BJ (cell line): ENCODE measurements at regions not wholly inside any gene's neighbourhood (a gene's known extent, or its start where the extent isn't known, plus 50 kb on each side); places are given as distances from the start of the nearest gene placed in this dataset.

Experiments used
- CTCF ChIA-PET: fragments of 350-600 bp; formaldehyde crosslinking; extraction: SDS; loops from one replicate; lab custom pipeline; 2021; ENCODE audit warnings: antibody characterized with exemption, inconsistent platforms; lab: Yijun Ruan, JAX
- POLR2A ChIA-PET: fragments of 300-600 bp; sonication (Branson Sonifier 250); formaldehyde crosslinking; extraction: SDS; loops from one replicate; lab custom pipeline; 2021; ENCODE audit warnings: antibody characterized with exemption; lab: Charles Lee
- DNase-seq: peaks from one replicate; pipeline ENCODE4 v3.0.0-alpha.2; 2011; ENCODE audit warnings: low read depth
- H3K27me3 ChIP-seq: 2 replicates; pipeline ENCODE4 v1.6.0; 2011; ENCODE audit warnings: low read length; ENCODE audit not compliant: control insufficient read depth, insufficient read depth
- H3K36me3 ChIP-seq: 2 replicates; pipeline ENCODE4 v1.5.1; 2011; ENCODE audit warnings: low read length; ENCODE audit not compliant: control insufficient read depth, insufficient read depth
- H3K4me3 ChIP-seq: 2 replicates; pipeline ENCODE4 v1.5.1; 2011; ENCODE audit warnings: low read depth, mild to moderate bottlenecking, control low read depth, low read length
- TF ChIP-seq, protein P1 (sequence below): IDR thresholded peaks from 2 replicates; pipeline ENCODE4 v1.5.1; 2011; ENCODE audit warnings: low read depth, mild to moderate bottlenecking, control low read depth, inconsistent platforms, low read length, moderate library complexity; ENCODE audit not compliant: insufficient read depth

DNA sequence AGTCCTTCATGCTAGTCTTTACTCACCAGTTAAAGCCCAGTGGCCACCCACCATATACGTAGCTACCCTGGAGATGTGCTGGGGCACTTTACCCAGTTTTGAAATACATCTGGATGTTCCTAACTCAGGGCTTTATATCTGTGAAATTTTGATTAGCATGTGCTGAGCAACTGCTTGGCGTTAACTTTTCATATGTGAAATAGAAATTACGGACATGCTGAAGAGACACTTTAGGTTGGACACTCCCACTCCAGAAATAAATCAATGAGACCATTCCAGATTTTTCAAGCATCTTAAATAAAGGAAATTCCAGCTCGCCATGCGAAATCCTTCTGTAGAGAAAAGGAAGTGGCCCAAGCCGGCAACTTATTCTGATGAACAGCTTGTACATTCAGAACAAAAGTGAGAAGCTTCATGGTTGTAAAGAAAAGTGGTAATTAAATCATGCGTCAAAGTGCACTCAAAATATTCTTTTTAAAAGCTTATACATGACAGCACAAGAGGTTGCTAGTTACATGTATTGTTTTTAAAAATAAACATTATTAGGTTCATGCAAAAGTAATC is 153.5 kb upstream of the ITGB1 start:
- no peak overlapping the region for H3K4me3 ChIP-seq
- peaks cover 4% of the 10 kb centered on the region; the same call in 1 of the 2 replicates for H3K27me3 ChIP-seq
- no peak for DNase-seq
- ChIA-PET CTCF (interaction anchor here (1.2 kb wide), 1 partner anchor 155 kb away, joined by 4 read pairs; no protein-coding TSS in a partner anchor), POLR2A (no interaction called here)
- TF ChIP-seq, protein P1, sequence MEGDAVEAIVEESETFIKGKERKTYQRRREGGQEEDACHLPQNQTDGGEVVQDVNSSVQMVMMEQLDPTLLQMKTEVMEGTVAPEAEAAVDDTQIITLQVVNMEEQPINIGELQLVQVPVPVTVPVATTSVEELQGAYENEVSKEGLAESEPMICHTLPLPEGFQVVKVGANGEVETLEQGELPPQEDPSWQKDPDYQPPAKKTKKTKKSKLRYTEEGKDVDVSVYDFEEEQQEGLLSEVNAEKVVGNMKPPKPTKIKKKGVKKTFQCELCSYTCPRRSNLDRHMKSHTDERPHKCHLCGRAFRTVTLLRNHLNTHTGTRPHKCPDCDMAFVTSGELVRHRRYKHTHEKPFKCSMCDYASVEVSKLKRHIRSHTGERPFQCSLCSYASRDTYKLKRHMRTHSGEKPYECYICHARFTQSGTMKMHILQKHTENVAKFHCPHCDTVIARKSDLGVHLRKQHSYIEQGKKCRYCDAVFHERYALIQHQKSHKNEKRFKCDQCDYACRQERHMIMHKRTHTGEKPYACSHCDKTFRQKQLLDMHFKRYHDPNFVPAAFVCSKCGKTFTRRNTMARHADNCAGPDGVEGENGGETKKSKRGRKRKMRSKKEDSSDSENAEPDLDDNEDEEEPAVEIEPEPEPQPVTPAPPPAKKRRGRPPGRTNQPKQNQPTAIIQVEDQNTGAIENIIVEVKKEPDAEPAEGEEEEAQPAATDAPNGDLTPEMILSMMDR, result no peak
- no peaks in the 10 kb centered on the region for H3K36me3 ChIP-seq

DNA sequence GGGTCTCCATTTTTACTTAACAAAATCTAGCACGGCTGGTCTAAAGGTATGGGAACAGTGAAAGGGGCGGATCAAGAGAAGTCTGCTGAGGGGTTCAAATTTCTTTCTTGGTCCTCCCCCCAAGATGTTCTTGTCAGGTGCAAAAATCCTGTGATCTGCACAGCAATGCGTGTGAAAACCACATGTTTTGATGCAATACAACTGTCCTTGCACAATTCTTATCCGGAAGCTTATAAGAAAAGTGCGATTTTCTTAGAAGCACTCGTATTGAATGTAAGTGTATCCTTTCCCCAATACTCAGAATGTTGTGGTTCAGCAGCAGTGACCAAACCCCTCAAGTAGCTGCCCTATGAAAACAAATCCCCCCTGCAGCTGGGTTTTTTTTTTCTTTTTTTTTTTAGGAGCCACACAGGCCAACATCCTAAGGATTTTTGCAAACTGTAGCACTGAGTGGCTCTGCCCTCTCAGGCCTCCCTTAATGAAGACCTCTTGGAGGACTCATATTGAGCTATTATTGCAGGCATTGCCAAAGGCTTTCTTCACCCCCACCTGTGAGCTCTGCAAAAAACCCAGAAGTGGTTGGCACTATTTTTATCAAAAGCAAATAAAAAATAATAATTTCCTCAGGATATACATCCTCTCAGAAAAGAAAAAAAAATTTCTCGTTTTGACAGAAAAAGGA is 151.9 kb upstream of the ITGB1 start:
- ChIA-PET POLR2A (interaction anchor here (1.0 kb wide), 1 partner anchor 10 kb away, joined by 3 read pairs; no protein-coding TSS in a partner anchor), CTCF (interaction anchor here (0.7 kb wide), 1 partner anchor 153 kb away, joined by 4 read pairs; no protein-coding TSS in a partner anchor)
- no peak for DNase-seq
- TF ChIP-seq, protein P1, result no peak
- H3K36me3 ChIP-seq, result no peaks in the 10 kb centered on the region
- peaks cover 4% of the 10 kb centered on the region; the same call in 1 of the 2 replicates for H3K27me3 ChIP-seq
- H3K4me3 ChIP-seq, result no peak overlapping the region

DNA sequence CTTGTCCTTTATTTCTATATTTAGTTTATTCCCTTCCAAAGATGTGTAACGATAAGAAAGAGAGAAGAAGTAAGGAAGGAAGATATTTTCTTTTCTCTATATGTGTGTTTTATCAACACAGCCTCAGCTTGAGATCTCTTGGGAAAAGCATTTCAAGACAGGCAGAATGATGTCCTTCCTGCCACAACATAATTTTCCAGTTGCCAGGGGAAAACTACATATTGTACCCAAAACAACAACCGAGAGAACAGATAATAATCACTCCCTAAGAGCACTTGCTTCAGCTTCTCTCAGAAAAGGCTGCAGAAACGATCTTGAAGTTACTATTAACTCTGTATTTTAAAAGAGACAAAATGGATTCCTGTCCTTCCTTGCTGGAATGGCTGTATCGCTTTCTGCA is 151.4 kb upstream of the ITGB1 start:
- Histone ChIP-seq H3K36me3 (no peaks in the 10 kb centered on the region), H3K27me3 (peaks cover 4% of the 10 kb centered on the region; the same call in 1 of the 2 replicates), H3K4me3 (no peak overlapping the region)
- POLR2A ChIA-PET, result interaction anchor here (1.0 kb wide), 1 partner anchor 10 kb away, joined by 3 read pairs; no protein-coding TSS in a partner anchor
- no peak for DNase-seq
- CTCF ChIA-PET, result no interaction called here
- TF ChIP-seq, protein P1, result no peak

DNA sequence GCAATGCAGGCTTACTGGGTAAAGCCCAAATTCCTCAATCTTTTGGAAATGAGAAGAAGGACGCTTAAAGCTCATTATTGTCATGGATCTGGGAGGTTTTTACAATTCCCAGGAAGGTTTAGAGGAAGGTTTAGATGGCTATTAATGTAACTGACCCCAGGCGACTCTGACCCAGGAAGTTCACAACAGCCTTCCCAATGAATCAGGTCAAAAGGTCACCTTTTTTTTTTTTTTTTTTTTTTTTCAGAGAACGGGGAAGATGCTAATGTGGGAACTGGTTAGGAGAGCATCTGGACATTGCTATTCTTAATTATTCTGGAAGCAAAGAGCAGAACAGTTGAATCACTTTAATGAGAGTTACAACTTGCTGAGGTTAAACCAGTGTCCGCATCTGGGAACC is 149.9 kb upstream of the ITGB1 start:
- CTCF ChIA-PET, result interaction anchor here (0.7 kb wide), 1 partner anchor 8 kb away, joined by 3 read pairs; no protein-coding TSS in a partner anchor
- TF ChIP-seq, protein P1, result no peak
- DNase-seq, result no peak

DNA sequence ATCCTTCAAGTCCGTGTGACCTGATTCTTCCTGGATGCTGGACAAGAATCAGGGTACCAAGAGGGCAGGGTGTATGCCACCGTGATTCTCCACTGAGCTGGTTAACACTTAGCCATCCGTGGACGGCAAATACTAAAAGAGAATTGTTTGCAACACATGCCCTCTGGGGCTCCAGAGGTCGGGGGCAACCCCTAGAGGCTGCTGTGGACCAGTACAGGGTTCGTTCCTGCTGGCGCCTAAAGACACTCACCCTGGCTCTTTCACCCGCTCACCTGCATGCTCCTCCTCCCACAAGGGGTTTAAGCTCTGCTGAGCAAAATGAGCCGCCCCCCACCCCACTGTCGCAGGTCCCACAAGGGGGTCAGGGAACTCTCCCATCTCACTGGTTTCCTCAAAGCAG is 148.7 kb upstream of the ITGB1 start:
- DNase-seq, result no peak
- POLR2A ChIA-PET, result no interaction called here
- no peak overlapping the region for H3K4me3 ChIP-seq
- CTCF ChIA-PET, result no interaction called here
- H3K36me3 ChIP-seq, result no peaks in the 10 kb centered on the region
- H3K27me3 ChIP-seq, result peaks cover 4% of the 10 kb centered on the region
- TF ChIP-seq, protein P1, result no peak

More for the DNA sequence above, 149.9 kb upstream of the ITGB1 start:
- Histone ChIP-seq H3K4me3 (no peak overlapping the region), H3K27me3 (peaks cover 4% of the 10 kb centered on the region), H3K36me3 (no peaks in the 10 kb centered on the region)
- POLR2A ChIA-PET, result interaction anchor here (0.6 kb wide), 1 partner anchor 105 kb away, joined by 3 read pairs; no protein-coding TSS in a partner anchor
